D341Med (cell line): ENCODE measurements at regions not wholly inside any gene's neighbourhood (a gene's known extent, or its start where the extent isn't known, plus 50 kb on each side); places are given as distances from the start of the nearest gene placed in this dataset.

Experiments
- DNase-seq: peaks from one replicate; pipeline ENCODE4 v3.0.0; 2012; ENCODE audit warnings: low spot score

DNA sequence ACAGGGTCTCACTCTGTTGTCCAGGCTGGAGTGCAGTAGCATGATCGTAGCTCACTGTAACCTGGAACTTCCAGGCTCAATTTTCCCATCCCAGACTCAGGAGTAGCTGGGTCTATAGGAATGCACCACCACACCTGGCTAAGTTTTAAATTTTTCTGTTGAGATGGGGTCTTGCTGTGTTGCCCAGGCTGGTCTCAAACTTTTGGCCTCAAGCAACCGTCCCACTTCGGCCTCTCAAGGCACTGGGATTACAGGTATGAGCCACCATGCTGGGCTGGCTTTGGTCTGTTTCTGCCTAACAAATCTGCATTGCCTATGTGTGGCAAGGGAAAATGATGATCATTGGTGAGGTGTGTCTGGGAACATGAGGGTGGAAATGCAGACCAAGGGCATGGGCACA is 59.3 kb upstream of the CLMP start:
- no peak for DNase-seq

DNA sequence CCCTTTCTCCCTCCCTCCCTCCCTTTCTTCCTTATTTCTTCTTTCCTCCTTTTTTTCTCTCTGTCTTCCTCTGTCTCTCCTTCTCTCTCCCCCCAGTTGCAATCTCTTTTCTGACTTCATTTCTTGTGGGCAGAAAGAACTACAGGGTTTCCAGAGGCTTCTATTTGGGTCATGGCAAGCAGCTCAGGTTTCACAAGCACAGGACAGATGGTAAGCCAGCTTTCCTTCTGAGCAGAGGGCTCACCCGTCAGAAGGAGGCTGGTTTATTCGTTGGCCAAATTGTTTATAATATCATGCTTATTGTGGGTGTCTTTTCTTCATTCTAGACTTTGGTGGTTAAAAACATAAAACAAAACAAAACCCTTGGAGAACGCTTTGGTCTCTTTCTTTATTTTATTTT is 58.9 kb upstream of the CLMP start:
- DNase-seq, result no peak

DNA sequence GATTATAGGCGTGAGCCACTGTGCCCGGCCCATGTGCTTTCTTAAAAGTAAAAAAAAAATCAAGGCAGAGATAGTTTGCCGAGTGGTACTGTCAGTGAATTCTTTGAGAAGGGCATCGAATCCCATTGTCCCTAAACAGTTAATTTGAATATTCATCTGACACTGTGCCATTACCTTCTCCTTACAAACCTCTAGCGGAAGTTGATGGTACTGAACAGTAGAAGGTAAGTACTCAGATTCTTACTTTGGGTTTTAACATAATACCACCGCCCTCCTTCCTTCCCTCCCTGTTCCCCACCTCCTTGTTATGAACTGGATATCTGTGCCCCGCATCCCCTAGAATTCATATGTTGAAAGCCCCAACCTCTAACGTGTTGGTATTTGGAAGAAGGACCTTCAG is 58.2 kb upstream of the CLMP start:
- no peak for DNase-seq

- no peak for DNase-seq
Measured at GRCh38 chr11:123251657-123252344, 56.8 kb upstream of the CLMP start.

- DNase-seq, result no peak
Measured at GRCh38 chr11:123250892-123251656, 56.0 kb upstream of the CLMP start.

DNA sequence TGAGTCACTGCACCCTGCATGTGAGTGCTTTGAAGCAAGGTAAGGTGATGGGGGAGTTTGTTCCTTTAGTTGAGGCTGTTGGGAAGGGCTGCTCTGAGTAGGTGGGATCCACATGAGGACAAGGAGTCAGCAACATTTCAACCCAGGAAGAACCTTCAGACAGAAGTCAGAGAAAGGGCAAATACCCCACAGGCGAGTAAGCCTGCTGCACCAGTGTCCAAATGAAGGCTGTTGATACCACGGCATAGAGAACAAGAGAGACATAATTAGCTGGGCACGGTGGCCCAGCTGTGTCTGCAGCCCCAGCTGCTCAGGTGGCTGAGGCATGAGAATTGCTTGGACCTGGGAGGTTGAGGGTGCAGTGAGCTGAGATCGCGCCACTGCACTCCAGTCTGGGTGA is 54.3 kb upstream of the CLMP start:
- no peak for DNase-seq

DNA sequence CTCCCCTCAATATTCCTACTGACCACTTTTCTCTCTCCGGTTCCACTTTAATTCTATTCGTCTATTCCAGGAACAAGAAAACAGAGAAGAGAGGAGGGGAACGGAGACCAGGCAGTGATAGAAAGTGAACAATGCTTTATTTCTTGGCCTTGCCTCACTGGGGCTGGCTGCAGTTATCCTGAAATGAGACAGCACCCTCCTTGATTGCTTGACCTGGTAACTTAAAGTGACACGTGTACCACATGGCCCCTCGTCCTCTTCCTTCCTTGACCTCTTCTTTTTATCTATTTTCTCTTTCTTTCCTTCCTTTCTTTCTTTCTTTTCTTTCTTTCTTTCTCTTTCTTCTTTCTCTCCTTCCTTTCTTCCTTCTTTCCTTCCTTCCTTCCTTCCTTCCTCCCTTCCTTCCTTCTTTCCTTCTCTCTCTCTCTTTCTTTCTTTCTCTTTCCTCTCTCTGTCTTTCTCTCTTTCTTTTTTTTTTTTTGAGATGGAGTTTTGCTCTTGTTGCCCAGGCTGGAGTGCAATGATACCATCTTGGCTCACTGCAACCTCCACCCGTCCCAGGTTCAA is 52.8 kb upstream of the CLMP start:
- DNase-seq, result no peak

DNA sequence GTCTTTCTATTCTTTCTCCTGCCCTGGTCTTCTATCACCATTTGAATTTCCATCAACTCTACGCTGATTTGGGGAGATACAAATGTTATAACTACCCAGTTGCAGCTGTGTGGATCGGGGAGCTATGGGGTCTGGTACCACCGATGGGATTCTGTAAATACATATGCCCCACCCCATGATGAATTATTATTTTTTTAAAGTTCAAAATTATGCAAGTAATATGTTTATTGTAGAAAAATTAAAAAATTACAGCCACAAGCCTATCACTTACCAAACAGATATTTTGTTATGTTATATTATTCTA is 52.4 kb upstream of the CLMP start:
- no peak for DNase-seq

DNA sequence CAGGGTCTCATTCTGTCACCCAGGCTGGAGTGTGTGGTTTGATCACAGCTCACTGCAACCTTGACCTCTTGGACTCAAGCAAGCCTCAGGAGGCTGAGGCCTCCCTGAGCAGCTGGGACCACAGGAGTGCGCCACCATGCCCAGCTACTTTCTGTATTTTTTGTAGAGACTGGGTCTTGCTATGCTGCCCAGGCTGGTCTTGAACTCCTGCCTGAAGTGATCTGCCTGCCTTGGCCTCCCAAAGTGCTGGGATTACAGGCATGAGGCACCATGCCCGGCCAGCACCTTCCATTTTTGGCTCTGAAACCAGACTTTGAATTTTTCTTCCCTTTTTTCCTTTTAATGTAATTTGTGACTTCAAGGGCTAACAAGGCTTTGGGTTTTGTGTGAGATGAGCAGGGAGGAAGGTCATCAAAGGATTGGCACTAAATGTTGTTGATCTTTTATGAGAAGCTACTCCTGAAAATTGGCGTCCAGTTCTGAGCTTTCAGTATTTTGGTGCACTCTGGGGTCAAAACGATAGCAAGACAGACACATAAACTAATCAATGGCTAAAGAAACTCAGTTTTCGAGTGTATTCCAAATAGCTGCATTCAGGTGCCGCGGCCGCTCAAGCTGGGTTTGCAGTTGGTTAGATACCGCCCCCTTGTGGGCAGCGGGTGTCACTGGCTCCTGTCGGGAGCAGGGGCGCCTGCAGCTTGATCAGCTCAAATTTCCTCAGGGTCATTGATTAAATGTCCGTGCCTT is 51.9 kb upstream of the CLMP start:
- DNase-seq, result peak; percentile 87

GRCh38 chr11:123245567-123245966 is 50.5 kb upstream of the CLMP start:
- no peak for DNase-seq
